ENCODE measurements at regions not wholly inside any gene's neighbourhood (a gene's known extent, or its start where the extent isn't known, plus 50 kb on each side); places are given as distances from the start of the nearest gene placed in this dataset.

- in situ Hi-C loops (cut with HindIII; ENCODE audit: low sequenced_read_pairs) = loop anchor here (25.0 kb wide), 1 partner anchor 479 kb away; no protein-coding TSS in a partner anchor
- no peak overlapping the region for H3K4me3 ChIP-seq (ENCODE audit: low read depth, low read length)
- no peak for TF ChIP-seq CTCF (IDR thresholded peaks at IDR 0.05; ENCODE audit: low read depth, low read length, missing control alignments)
- no peak for DNase-seq (ENCODE audit: low read depth)
These were observed 106.0 kb upstream of the SLC4A4 start for GRCh38 chr4:71232846-71233245.

GRCh38 chr4:71235311-71236201, 103.3 kb upstream of the SLC4A4 start:
- TF ChIP-seq CTCF (IDR thresholded peaks at IDR 0.05; ENCODE audit: low read depth, low read length, missing control alignments) = no peak
- H3K4me3 ChIP-seq (ENCODE audit: low read depth, low read length) = no peak overlapping the region
- DNase-seq (ENCODE audit: low read depth) = no peak

GRCh38 chr4:71236226-71236625, 102.6 kb upstream of the SLC4A4 start:
- no peak for DNase-seq (ENCODE audit: low read depth)
- H3K4me3 ChIP-seq (ENCODE audit: low read depth, low read length) = no peak overlapping the region
- in situ Hi-C loops (cut with HindIII; ENCODE audit: low sequenced_read_pairs) = loop anchor here (25.0 kb wide), 1 partner anchor 476 kb away; no protein-coding TSS in a partner anchor
- no peak for TF ChIP-seq CTCF (IDR thresholded peaks at IDR 0.05; ENCODE audit: low read depth, low read length, missing control alignments)

More at GRCh38 chr4:71235311-71236201, 103.3 kb upstream of the SLC4A4 start:
- in situ Hi-C loops (cut with HindIII; ENCODE audit: low sequenced_read_pairs) = loop anchor here (25.0 kb wide), 1 partner anchor 477 kb away; no protein-coding TSS in a partner anchor

- DNase-seq (ENCODE audit: low read depth) = no peak
- in situ Hi-C loops (cut with HindIII; ENCODE audit: low sequenced_read_pairs) = loop anchor here (25.0 kb wide), 1 partner anchor 475 kb away; no protein-coding TSS in a partner anchor
- no peak for TF ChIP-seq CTCF (IDR thresholded peaks at IDR 0.05; ENCODE audit: low read depth, low read length, missing control alignments)
- H3K4me3 ChIP-seq (ENCODE audit: low read depth, low read length) = no peak overlapping the region
These were observed 101.2 kb upstream of the SLC4A4 start for GRCh38 chr4:71237641-71238040.

GRCh38 chr4:71239365-71239764, 99.5 kb upstream of the SLC4A4 start:
- H3K4me3 ChIP-seq (ENCODE audit: low read depth, low read length) = no peak overlapping the region
- in situ Hi-C loops (cut with HindIII; ENCODE audit: low sequenced_read_pairs) = loop anchor here (25.0 kb wide), 1 partner anchor 473 kb away; no protein-coding TSS in a partner anchor
- DNase-seq (ENCODE audit: low read depth) = peak; percentile 34
- no peak for TF ChIP-seq CTCF (IDR thresholded peaks at IDR 0.05; ENCODE audit: low read depth, low read length, missing control alignments)

GRCh38 chr4:71240094-71240493, 98.7 kb upstream of the SLC4A4 start:
- no peak overlapping the region for H3K4me3 ChIP-seq (ENCODE audit: low read depth, low read length)
- DNase-seq (ENCODE audit: low read depth) = no peak
- in situ Hi-C loops (cut with HindIII; ENCODE audit: low sequenced_read_pairs) = loop anchor here (25.0 kb wide), 1 partner anchor 472 kb away; no protein-coding TSS in a partner anchor
- TF ChIP-seq CTCF (IDR thresholded peaks at IDR 0.05; ENCODE audit: low read depth, low read length, missing control alignments) = no peak

Measured in astrocyte of the cerebellum (primary cell).